PC-9 (cell line): ENCODE measurements at regions not wholly inside any gene's neighbourhood (a gene's known extent, or its start where the extent isn't known, plus 50 kb on each side); places are given as distances from the start of the nearest gene placed in this dataset.

Experiments used
- BruUV-seq: library from RNA; stranded (reverse); fragments of 400-500 nt; replicated peaks from 2 replicates; lab custom pipeline; 2021; lab: Mats Ljungman, UMichigan
- CTCF ChIA-PET: fragments of 300-600 bp; sonication (Branson Sonifier 250); formaldehyde crosslinking; loops from one replicate; lab custom pipeline; 2022; ENCODE audit warnings: antibody characterized with exemption; lab: Charles Lee
- POLR2A ChIA-PET: fragments of 300-600 bp; sonication (Branson Sonifier 250); formaldehyde crosslinking; loops from one replicate; lab custom pipeline; 2022; ENCODE audit warnings: antibody characterized with exemption; ENCODE audit not compliant: unreplicated experiment; lab: Charles Lee
- DNase-seq, 2 experiments: peaks; one replicate each; pipeline versions ENCODE4 v3.0.0 to v3.0.0-alpha.2; 2015 to 2022; ENCODE audit warnings: mixed read lengths in 1 of 2
- H2AFZ ChIP-seq: fragments of 200-600 bp; sonication (generic); 2 replicates; pipeline ENCODE4 v1.8.1; 2017; ENCODE audit warnings: antibody characterized with exemption
- H3F3A ChIP-seq: fragments of 200-600 bp; sonication (generic); 2 replicates; pipeline ENCODE4 v1.8.1; 2017; ENCODE audit warnings: antibody characterized with exemption, mild to moderate bottlenecking, low read depth; ENCODE audit not compliant: insufficient read depth
- H3K27ac ChIP-seq: fragments of 200-600 bp; sonication (generic); 2 replicates; pipeline ENCODE4 v1.6.1; 2016; ENCODE audit warnings: mixed run types
- H3K27me3 ChIP-seq: fragments of 200-600 bp; sonication (generic); 2 replicates; pipeline ENCODE4 v1.6.1; 2016; ENCODE audit warnings: low read depth, mixed run types; ENCODE audit not compliant: insufficient read depth
- H3K36me3 ChIP-seq: fragments of 200-600 bp; sonication (generic); 2 replicates; pipeline ENCODE4 v1.6.1; 2016; ENCODE audit warnings: low read depth, mixed run types
- H3K4me1 ChIP-seq: fragments of 200-600 bp; sonication (generic); replicated peaks from 2 replicates; pipeline ENCODE4 v1.6.1; 2016; ENCODE audit warnings: mixed run types; ENCODE audit not compliant: insufficient read depth
- H3K4me2 ChIP-seq: fragments of 200-600 bp; sonication (generic); 2 replicates; pipeline ENCODE4 v1.6.1; 2017; ENCODE audit warnings: mixed run types
- H3K4me3 ChIP-seq: fragments of 200-600 bp; sonication (generic); 2 replicates; pipeline ENCODE4 v1.6.1; 2016; ENCODE audit warnings: mixed run types
- H3K79me2 ChIP-seq: fragments of 200-600 bp; sonication (generic); 2 replicates; pipeline ENCODE4 v1.6.1; 2017; ENCODE audit warnings: low read depth, mixed run types
- H3K9me2 ChIP-seq: fragments of 200-600 bp; sonication (generic); 2 replicates; pipeline ENCODE4 v1.8.1; 2017; ENCODE audit warnings: mild to moderate bottlenecking; ENCODE audit not compliant: insufficient read depth
- H3K9me3 ChIP-seq: fragments of 200-600 bp; sonication (generic); 2 replicates; pipeline ENCODE4 v1.8.1; 2016; ENCODE audit warnings: low read depth; ENCODE audit not compliant: insufficient read depth
- H4K20me1 ChIP-seq: fragments of 200-600 bp; sonication (generic); 2 replicates; pipeline ENCODE4 v1.8.1; 2017; ENCODE audit not compliant: insufficient read depth
- CTCF ChIP-seq: fragments of 200-600 bp; sonication (generic); conservative IDR thresholded peaks from 2 replicates; pipeline ENCODE4 v1.6.1; 2017; ENCODE audit warnings: mixed run types, antibody characterized with exemption, mild to moderate bottlenecking, moderate library complexity
- EZH2 ChIP-seq: fragments of 200-600 bp; sonication (generic); IDR thresholded peaks from 2 replicates; pipeline ENCODE4 v1.8.0; 2017; ENCODE audit warnings: antibody characterized with exemption, low read depth
- intact Hi-C: fragments of 100-400 bp; cut with micrococcal nuclease; formaldehyde crosslinking; loops from one replicate; pipeline ENCODE4 v1.10.0; 2022; ENCODE audit not compliant: unreplicated experiment

GRCh38 chrX:110558406-110558805, 199.8 kb downstream of the RTL9 start:
- H3K4me1 ChIP-seq: no peaks in the 10 kb centered on the region
- no peak overlapping the region for H3K27ac ChIP-seq
- DNase-seq: no peak
- H3K27me3 ChIP-seq: no peaks in the 10 kb centered on the region; the same call in 1 of the 2 replicates
- no TSS peak for BruUV-seq
- H3K4me2 ChIP-seq: no peak overlapping the region
- no peaks in the 10 kb centered on the region for H3K9me2 ChIP-seq
- intact Hi-C loops: no loop called here
- no peaks in the 10 kb centered on the region for H3F3A ChIP-seq
- no peak for TF ChIP-seq CTCF
- TF ChIP-seq EZH2: no peak
- ChIA-PET POLR2A (no interaction called here), CTCF (no interaction called here)
- no peaks in the 10 kb centered on the region for H3K9me3 ChIP-seq
- H3K4me3 ChIP-seq: no peak overlapping the region
- H4K20me1 ChIP-seq: no peaks in the 10 kb centered on the region
- H3K36me3 ChIP-seq: no peaks in the 10 kb centered on the region
- no peak overlapping the region for H2AFZ ChIP-seq
- H3K79me2 ChIP-seq: no peaks in the 10 kb centered on the region

GRCh38 chrX:110561034-110561433, 202.4 kb downstream of the RTL9 start:
- peak in 1 of 2 experiments; percentile 1 for DNase-seq

GRCh38 chrX:110563282-110563681, 204.6 kb downstream of the RTL9 start:
- no TSS peak for BruUV-seq
- H2AFZ ChIP-seq: no peak overlapping the region
- H3K79me2 ChIP-seq: no peaks in the 10 kb centered on the region
- no peaks in the 10 kb centered on the region for H4K20me1 ChIP-seq
- H3K9me2 ChIP-seq: no peaks in the 10 kb centered on the region
- TF ChIP-seq CTCF (no peak), EZH2 (no peak)
- H3K4me1 ChIP-seq: no peaks in the 10 kb centered on the region
- ChIA-PET POLR2A (no interaction called here), CTCF (no interaction called here)
- H3F3A ChIP-seq: no peaks in the 10 kb centered on the region
- no peak overlapping the region for H3K4me3 ChIP-seq
- H3K36me3 ChIP-seq: no peaks in the 10 kb centered on the region
- no peaks in the 10 kb centered on the region for H3K9me3 ChIP-seq
- H3K27me3 ChIP-seq: no peaks in the 10 kb centered on the region
- no peak for DNase-seq
- intact Hi-C loops: no loop called here
- H3K27ac ChIP-seq: no peak overlapping the region
- H3K4me2 ChIP-seq: no peak overlapping the region

More at GRCh38 chrX:110561034-110561433, 202.4 kb downstream of the RTL9 start:
- no peaks in the 10 kb centered on the region for H3K36me3 ChIP-seq
- H3F3A ChIP-seq: no peaks in the 10 kb centered on the region
- intact Hi-C loops: no loop called here
- H3K4me2 ChIP-seq: no peak overlapping the region
- no peaks in the 10 kb centered on the region for H3K79me2 ChIP-seq
- H3K4me1 ChIP-seq: no peaks in the 10 kb centered on the region
- H3K9me2 ChIP-seq: no peaks in the 10 kb centered on the region
- ChIA-PET POLR2A (no interaction called here), CTCF (no interaction called here)
- no peak overlapping the region for H3K4me3 ChIP-seq
- H3K9me3 ChIP-seq: no peaks in the 10 kb centered on the region
- H3K27me3 ChIP-seq: no peaks in the 10 kb centered on the region; the same call in 1 of the 2 replicates
- no peaks in the 10 kb centered on the region for H4K20me1 ChIP-seq
- no TSS peak for BruUV-seq
- no peak overlapping the region for H2AFZ ChIP-seq
- no peak for TF ChIP-seq CTCF
- TF ChIP-seq EZH2: no peak
- no peak overlapping the region for H3K27ac ChIP-seq
